ENCODE measurements at regions not wholly inside any gene's neighbourhood (a gene's known extent, or its start where the extent isn't known, plus 50 kb on each side); places are given as distances from the start of the nearest gene placed in this dataset.

- no peak for TF ChIP-seq CTCF (IDR thresholded peaks at IDR 0.05; ENCODE audit: insufficient read depth, low read length, poor library complexity, severe bottlenecking)
- no peaks in the 10 kb centered on the region for H3K27me3 ChIP-seq (replicated peaks; ENCODE audit: control insufficient read depth, insufficient read depth, low read length)
- DNase-seq (ENCODE audit: extremely low read depth, insufficient read length): no peak
Observed at GRCh38 chr20:57004951-57005933, 261.2 kb downstream of the BMP7 start.

DNA sequence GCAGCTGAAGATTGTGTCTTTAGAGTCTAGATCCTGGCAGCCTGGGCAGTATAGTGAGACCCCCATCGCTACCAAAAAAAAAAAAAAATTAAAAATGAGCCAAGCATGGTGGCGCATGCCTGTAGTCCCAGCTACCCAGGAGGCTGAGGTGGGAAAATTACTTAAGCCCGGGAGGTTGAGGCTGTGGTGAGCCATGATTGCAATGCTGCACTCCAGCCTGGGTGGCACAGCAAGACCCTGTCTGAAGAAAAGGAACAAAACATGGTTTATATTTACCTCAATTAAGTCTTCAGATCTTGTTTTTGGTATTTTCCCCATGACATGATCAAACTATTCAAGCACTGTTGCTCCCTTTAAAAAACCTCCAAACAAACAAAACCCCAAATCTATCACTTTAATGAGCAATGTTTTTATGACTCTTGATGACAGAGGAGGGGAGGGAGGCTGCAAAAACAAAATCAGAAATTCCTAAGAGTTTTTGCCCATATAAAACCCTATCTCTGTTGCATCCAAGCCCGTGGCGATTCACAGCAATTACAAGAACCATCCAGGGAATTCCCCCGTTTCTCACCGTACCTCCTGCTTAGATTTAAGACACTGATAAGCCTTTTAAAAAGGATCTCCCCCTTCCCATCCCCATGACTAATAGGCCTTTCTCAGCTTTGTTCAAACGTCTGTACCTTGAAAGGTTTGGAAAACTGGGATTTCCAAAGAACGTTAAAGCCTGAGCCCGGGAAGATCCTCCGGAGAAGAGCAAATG, 259.9 kb downstream of the BMP7 start:
- no peak for TF ChIP-seq CTCF (IDR thresholded peaks at IDR 0.05; ENCODE audit: insufficient read depth, low read length, poor library complexity, severe bottlenecking)
- Histone ChIP-seq H3K36me3 (ENCODE audit: control insufficient read depth, insufficient read depth, low read length) (no peaks in the 10 kb centered on the region), H3K4me3 (replicated peaks; ENCODE audit: low read depth, low read length) (no peak overlapping the region), H3K27me3 (replicated peaks; ENCODE audit: control insufficient read depth, insufficient read depth, low read length) (no peaks in the 10 kb centered on the region)
- no peak for DNase-seq (ENCODE audit: extremely low read depth, insufficient read length)

More at GRCh38 chr20:57004951-57005933, 261.2 kb downstream of the BMP7 start:
- Histone ChIP-seq H3K36me3 (ENCODE audit: control insufficient read depth, insufficient read depth, low read length) (no peaks in the 10 kb centered on the region), H3K4me3 (replicated peaks; ENCODE audit: low read depth, low read length) (no peak overlapping the region)

DNA sequence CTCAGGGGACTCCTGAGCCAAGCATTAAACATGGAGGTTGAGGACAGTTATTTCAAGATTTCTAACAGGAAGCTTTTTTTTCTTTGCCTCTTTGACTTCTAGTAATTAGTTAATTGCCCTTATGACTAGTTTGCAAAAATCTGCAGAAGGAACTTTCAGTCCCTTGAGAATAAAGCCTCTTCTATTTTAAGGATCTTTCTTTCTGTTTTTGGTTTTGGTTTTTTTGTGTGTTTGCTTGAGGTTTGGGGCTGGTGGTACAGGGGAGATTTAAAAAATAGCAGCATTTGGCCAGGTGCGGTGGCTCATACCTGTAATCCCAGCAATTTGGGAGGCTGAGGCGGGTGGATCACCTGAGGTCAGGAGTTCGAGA, 259.3 kb downstream of the BMP7 start:
- Histone ChIP-seq H3K27me3 (replicated peaks; ENCODE audit: control insufficient read depth, insufficient read depth, low read length) (no peaks in the 10 kb centered on the region; the same call in 1 of the 2 replicates), H3K4me3 (replicated peaks; ENCODE audit: low read depth, low read length) (no peak overlapping the region), H3K36me3 (ENCODE audit: control insufficient read depth, insufficient read depth, low read length) (no peaks in the 10 kb centered on the region)
- peak; percentile 65 for DNase-seq (ENCODE audit: extremely low read depth, insufficient read length)
- no peak for TF ChIP-seq CTCF (IDR thresholded peaks at IDR 0.05; ENCODE audit: insufficient read depth, low read length, poor library complexity, severe bottlenecking)

GRCh38 chr20:57008217-57008616, 258.2 kb downstream of the BMP7 start:
- Histone ChIP-seq H3K4me3 (replicated peaks; ENCODE audit: low read depth, low read length) (no peak overlapping the region), H3K27me3 (replicated peaks; ENCODE audit: control insufficient read depth, insufficient read depth, low read length) (no peaks in the 10 kb centered on the region; the same call in 1 of the 2 replicates), H3K36me3 (ENCODE audit: control insufficient read depth, insufficient read depth, low read length) (no peaks in the 10 kb centered on the region)
- no peak for TF ChIP-seq CTCF (IDR thresholded peaks at IDR 0.05; ENCODE audit: insufficient read depth, low read length, poor library complexity, severe bottlenecking)
- no peak for DNase-seq (ENCODE audit: extremely low read depth, insufficient read length)

DNA sequence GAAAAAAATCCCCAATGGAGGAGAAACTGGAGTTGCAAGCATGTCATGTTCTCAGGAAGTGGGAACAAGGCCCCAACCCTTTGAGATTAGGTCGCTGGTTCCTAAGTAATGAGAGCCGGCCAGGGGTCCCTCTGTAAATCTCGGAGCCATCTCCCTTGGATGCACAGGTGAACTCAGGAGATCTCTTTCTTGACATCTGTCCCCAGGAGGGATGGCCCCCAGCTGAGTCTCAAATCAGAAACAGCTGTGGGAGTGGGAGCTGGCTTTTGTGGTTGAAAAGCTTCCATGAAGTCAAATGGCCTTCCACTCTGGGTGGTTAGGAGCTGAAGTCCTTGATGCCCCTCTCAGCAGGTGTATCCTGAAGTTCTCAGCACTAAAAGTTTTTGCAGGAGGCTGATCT, 257.1 kb downstream of the BMP7 start:
- H3K36me3 ChIP-seq (ENCODE audit: control insufficient read depth, insufficient read depth, low read length): no peaks in the 10 kb centered on the region
- DNase-seq (ENCODE audit: extremely low read depth, insufficient read length): no peak
- no peak for TF ChIP-seq CTCF (IDR thresholded peaks at IDR 0.05; ENCODE audit: insufficient read depth, low read length, poor library complexity, severe bottlenecking)
- H3K27me3 ChIP-seq (replicated peaks; ENCODE audit: control insufficient read depth, insufficient read depth, low read length): no peaks in the 10 kb centered on the region; the same call in 1 of the 2 replicates
- H3K4me3 ChIP-seq (replicated peaks; ENCODE audit: low read depth, low read length): no peak overlapping the region

Measured in GM06990 (cell line).